ENCODE measurements at regions not wholly inside any gene's neighbourhood (a gene's known extent, or its start where the extent isn't known, plus 50 kb on each side); places are given as distances from the start of the nearest gene placed in this dataset.
A peak's percentile ranks its signal among the peaks of the same experiment; 100 is the strongest.
"Not testable (repeated sequence)": the region's sequence is repeated elsewhere in the genome, so short reads cannot be mapped to it uniquely, and the experiment has no call there.

GRCh38 chr16:52932321-52932720 lies 120.4 kb downstream of the CHD9NB start:
- no peaks in the 10 kb centered on the region for H3K36me3 ChIP-seq
- no peaks in the 10 kb centered on the region for H4K20me1 ChIP-seq
- no peaks in the 10 kb centered on the region for H3K9me3 ChIP-seq
- H3K4me3 ChIP-seq, result no peak overlapping the region
- H3K27me3 ChIP-seq, result no peaks in the 10 kb centered on the region
- H3K4me2 ChIP-seq, result 0 out of 2 replicates have a peak overlapping the region, but pooled peaks have one; percentile 1
- H3K27ac ChIP-seq, result no peak overlapping the region
- TF ChIP-seq Cebpa-rat (IDR thresholded peaks at IDR 0.05), result no peak
- peaks cover 25% of the 10 kb centered on the region for H3K4me1 ChIP-seq
- no peak overlapping the region for H3K9ac ChIP-seq

DNA sequence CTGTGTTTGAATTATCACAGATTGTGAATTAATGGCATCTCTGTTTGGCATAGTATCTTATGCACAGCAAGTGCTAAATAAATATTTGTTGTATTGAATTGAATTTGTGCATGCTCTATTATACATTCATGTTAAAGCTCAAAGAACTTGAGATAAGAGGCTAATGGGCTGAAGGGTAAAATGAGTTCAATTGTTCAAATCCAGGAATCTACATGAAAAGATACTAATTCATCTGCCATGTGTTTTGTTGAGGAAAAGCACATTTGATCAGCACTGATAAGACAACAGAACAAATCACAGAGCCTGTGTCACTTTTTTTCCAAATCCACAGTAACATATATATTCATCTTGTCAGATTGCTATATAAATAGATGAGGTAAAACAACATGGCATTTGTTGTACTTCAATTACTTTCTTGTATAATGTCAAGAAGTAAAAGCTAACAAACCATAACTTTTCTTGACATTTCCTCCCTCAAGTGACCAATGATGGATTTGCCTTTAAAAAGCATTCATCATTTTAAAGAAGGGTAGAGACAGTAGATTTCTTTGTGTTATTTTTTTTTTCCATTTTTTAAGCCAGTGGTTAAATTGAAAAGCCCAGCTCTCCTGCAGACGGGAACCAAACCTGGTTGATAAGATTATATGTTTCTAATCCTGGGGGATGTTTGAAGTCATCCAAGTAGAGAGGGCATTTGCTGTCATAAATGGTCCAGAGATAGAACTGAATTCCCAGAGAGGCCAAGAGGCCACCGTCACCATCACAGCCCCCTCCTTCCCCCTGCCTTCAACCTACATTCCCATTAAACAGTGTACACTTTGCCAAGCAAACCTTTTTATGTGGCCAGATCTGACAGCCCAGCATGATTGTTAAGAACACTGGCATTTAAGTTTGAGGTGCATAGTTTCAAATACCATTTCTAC lies 123.0 kb downstream of the CHD9NB start:
- Histone ChIP-seq H3K4me2 (peak overlapping the region; percentile 27), H3K9ac (no peak overlapping the region), H3K4me3 (no peak overlapping the region), H3K36me3 (no peaks in the 10 kb centered on the region), H3K9me3 (peaks cover 5% of the 10 kb centered on the region; the same call in 1 of the 2 replicates), H4K20me1 (no peaks in the 10 kb centered on the region), H3K27ac (no peak overlapping the region), H3K27me3 (no peaks in the 10 kb centered on the region), H3K4me1 (peaks cover 29% of the 10 kb centered on the region)
- no peak for TF ChIP-seq Cebpa-rat (IDR thresholded peaks at IDR 0.05)

DNA sequence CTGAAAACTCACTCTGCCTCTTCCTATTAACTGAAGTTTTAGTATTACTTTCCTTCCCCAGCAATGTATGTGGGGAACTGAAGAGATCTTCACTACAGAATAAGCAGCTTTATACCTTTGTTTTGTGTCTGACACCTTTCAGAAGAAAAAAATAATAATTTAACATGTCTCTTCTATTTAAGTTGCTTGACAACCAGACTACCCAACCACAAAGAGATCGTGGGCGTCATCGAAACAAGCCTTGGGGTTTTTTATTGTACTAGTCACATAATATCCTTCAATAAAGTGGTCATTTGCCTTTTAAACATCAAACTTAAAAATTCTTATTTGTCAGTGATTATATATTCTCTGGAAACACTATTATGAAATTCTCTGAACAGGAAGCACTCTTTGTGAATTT lies 123.7 kb downstream of the CHD9NB start:
- Histone ChIP-seq H3K27me3 (no peaks in the 10 kb centered on the region), H3K4me3 (no peak overlapping the region), H4K20me1 (no peaks in the 10 kb centered on the region), H3K9me3 (peaks cover 5% of the 10 kb centered on the region; the same call in 1 of the 2 replicates), H3K4me2 (no peak overlapping the region), H3K36me3 (no peaks in the 10 kb centered on the region), H3K9ac (no peak overlapping the region), H3K27ac (no peak overlapping the region), H3K4me1 (peaks cover 29% of the 10 kb centered on the region)
- TF ChIP-seq Cebpa-rat (IDR thresholded peaks at IDR 0.05), result no peak

DNA sequence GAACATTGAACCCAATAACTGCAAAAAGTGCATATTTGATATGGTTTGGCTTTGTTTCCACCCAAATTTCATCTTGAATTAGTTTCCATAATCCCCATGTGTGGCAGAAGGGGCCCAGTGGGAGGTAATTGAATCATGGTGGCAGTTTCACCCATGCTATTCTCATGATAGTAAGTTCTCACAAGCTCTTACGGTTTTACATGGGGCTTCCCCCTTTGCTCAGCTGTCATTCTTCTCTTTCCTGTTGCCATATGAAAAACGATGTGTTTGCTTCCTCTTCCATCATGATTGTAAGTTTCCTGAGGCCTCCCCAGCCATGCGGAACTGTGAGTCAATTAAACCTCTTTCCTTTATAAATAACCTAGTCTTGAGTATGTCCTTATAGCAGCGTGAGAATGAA lies 127.6 kb downstream of the CHD9NB start:
- H3K4me1 ChIP-seq, result peaks cover 17% of the 10 kb centered on the region
- H3K4me2 ChIP-seq, result no peak overlapping the region
- no peaks in the 10 kb centered on the region for H4K20me1 ChIP-seq
- H3K27ac ChIP-seq, result no peak overlapping the region
- no peaks in the 10 kb centered on the region for H3K36me3 ChIP-seq
- no peaks in the 10 kb centered on the region for H3K27me3 ChIP-seq
- H3K4me3 ChIP-seq, result no peak overlapping the region
- no peak for TF ChIP-seq Cebpa-rat (IDR thresholded peaks at IDR 0.05)
- no peak overlapping the region for H3K9ac ChIP-seq
- peaks cover 5% of the 10 kb centered on the region; the same call in 1 of the 2 replicates for H3K9me3 ChIP-seq

DNA sequence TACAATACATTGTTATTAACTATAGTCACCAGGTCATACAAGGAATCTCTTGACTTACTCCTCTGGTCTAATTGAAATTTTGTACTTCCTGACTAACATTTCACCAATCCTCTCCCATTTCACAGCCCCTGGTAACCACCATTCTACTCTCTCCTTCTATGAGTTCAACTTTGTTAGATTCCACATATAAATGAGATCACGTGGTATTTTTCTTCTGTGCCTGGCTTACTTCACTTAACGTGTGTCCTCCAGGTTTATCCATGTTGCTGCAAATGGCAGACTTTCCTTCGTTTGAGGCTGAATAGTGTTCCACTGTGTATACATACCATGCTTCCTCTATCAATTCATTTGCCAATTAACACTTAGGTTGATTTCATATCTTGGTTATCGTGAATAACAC lies 128.5 kb downstream of the CHD9NB start:
- no peak overlapping the region for H3K27ac ChIP-seq
- H3K9ac ChIP-seq, result no peak overlapping the region
- peaks cover 7% of the 10 kb centered on the region for H3K4me1 ChIP-seq
- no peak overlapping the region for H3K4me3 ChIP-seq
- H4K20me1 ChIP-seq, result no peaks in the 10 kb centered on the region
- no peaks in the 10 kb centered on the region for H3K27me3 ChIP-seq
- no peak overlapping the region for H3K4me2 ChIP-seq
- H3K36me3 ChIP-seq, result no peaks in the 10 kb centered on the region
- H3K9me3 ChIP-seq, result peaks cover 5% of the 10 kb centered on the region; the same call in 1 of the 2 replicates
- no peak for TF ChIP-seq Cebpa-rat (IDR thresholded peaks at IDR 0.05)

- Histone ChIP-seq H3K4me3 (no peak overlapping the region), H3K4me1 (peaks cover 4% of the 10 kb centered on the region; the same call in 1 of the 2 replicates), H4K20me1 (no peaks in the 10 kb centered on the region), H3K27ac (no peak overlapping the region), H3K36me3 (no peaks in the 10 kb centered on the region), H3K9ac (no peak overlapping the region), H3K27me3 (no peaks in the 10 kb centered on the region), H3K9me3 (peaks cover 5% of the 10 kb centered on the region; the same call in 1 of the 2 replicates), H3K4me2 (no peak overlapping the region)
- TF ChIP-seq Cebpa-rat (IDR thresholded peaks at IDR 0.05), result no peak
Measured at GRCh38 chr16:52921104-52921503, 131.6 kb downstream of the CHD9NB start.

GRCh38 chr16:52920331-52920730 lies 132.4 kb downstream of the CHD9NB start:
- Histone ChIP-seq H3K9ac (no peak overlapping the region), H3K27me3 (no peaks in the 10 kb centered on the region), H3K4me3 (no peak overlapping the region), H3K4me2 (no peak overlapping the region), H3K4me1 (peaks cover 4% of the 10 kb centered on the region; the same call in 1 of the 2 replicates), H3K9me3 (peaks cover 5% of the 10 kb centered on the region; the same call in 1 of the 2 replicates), H3K27ac (no peak overlapping the region), H3K36me3 (no peaks in the 10 kb centered on the region), H4K20me1 (no peaks in the 10 kb centered on the region)
- TF ChIP-seq Cebpa-rat (IDR thresholded peaks at IDR 0.05), result no peak

DNA sequence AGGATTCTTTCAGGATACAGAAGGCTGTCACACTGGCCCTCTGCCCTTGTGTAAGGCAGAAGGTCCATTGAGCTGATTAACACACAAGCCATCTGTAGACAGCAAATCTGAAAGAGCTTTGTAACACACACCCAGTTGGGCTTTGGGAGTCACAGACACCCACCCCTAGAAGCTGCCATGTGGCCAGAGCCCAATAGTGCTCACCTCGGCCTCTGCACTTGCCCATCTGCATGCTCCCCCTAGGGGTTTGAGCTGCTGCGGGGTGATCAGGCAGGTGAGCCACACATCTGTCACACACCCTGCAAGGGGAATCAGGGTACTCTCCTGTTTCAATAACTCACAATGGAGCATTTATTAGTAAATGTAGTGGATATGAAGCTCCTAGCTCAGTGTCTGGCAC lies 138.3 kb downstream of the CHD9NB start:
- no peaks in the 10 kb centered on the region for H4K20me1 ChIP-seq
- H3K4me1 ChIP-seq, result no peaks in the 10 kb centered on the region
- H3K36me3 ChIP-seq, result no peaks in the 10 kb centered on the region
- no peaks in the 10 kb centered on the region for H3K9me3 ChIP-seq
- no peak overlapping the region for H3K4me2 ChIP-seq
- no peak overlapping the region for H3K27ac ChIP-seq
- H3K4me3 ChIP-seq, result no peak overlapping the region
- no peak overlapping the region for H3K9ac ChIP-seq
- H3K27me3 ChIP-seq, result no peaks in the 10 kb centered on the region
- TF ChIP-seq Cebpa-rat (IDR thresholded peaks at IDR 0.05), result no peak

GRCh38 chr16:52912565-52913173 lies 140.0 kb downstream of the CHD9NB start:
- H3K9ac ChIP-seq, result no peak overlapping the region
- H3K4me1 ChIP-seq, result no peaks in the 10 kb centered on the region
- no peaks in the 10 kb centered on the region for H3K36me3 ChIP-seq
- no peak for TF ChIP-seq Cebpa-rat (IDR thresholded peaks at IDR 0.05)
- no peak overlapping the region for H3K27ac ChIP-seq
- H3K27me3 ChIP-seq, result no peaks in the 10 kb centered on the region
- H3K4me3 ChIP-seq, result no peak overlapping the region
- H4K20me1 ChIP-seq, result no peaks in the 10 kb centered on the region
- no peak overlapping the region for H3K4me2 ChIP-seq
- H3K9me3 ChIP-seq, result no peaks in the 10 kb centered on the region

- H3K4me3 ChIP-seq, H3K9me3 ChIP-seq, H3K9ac ChIP-seq, H4K20me1 ChIP-seq, H3K4me1 ChIP-seq, H3K27ac ChIP-seq, H3K36me3 ChIP-seq, H3K27me3 ChIP-seq, H3K4me2 ChIP-seq: not testable (repeated sequence)
Measured at GRCh38 chr16:52908057-52908456, 144.6 kb downstream of the CHD9NB start.
